ENCODE measurements at regions not wholly inside any gene's neighbourhood (a gene's known extent, or its start where the extent isn't known, plus 50 kb on each side); places are given as distances from the start of the nearest gene placed in this dataset.
A peak's percentile ranks its signal among the peaks of the same experiment; 100 is the strongest.

- POLR2A ChIA-PET = no interaction called here
- Histone ChIP-seq H3K4me2 (no peak overlapping the region), H3K4me1 (0 out of 3 replicates have a peak, but pooled peaks cover under 1% of the 10 kb centered on the region), H3K9me3 (no peaks in the 10 kb centered on the region), H3K4me3 (no peak overlapping the region), H3K27ac (no peak overlapping the region)
- CTCF ChIA-PET = no interaction called here
- FAIRE-seq (no peak), DNase-seq (ENCODE audit: low read depth in 1 of 2, low spot score in 1 of 2) (no peak), ATAC-seq (no peak)
- TF ChIP-seq ATOH8 (CRISPR knock-in tag; IDR thresholded peaks at IDR 0.05; ENCODE audit: low read depth) (no peak), ESRRA (IDR thresholded peaks at IDR 0.05; ENCODE audit: borderline replicate concordance, low read length) (no peak)
- 60% methylated on average over 5 of the region's 6 CpGs for WGBS (ENCODE audit: missing lambda C conversion rate)
Observed at GRCh38 chr1:29575277-29575676, 339.0 kb downstream of the PTPRU start.

- no peak overlapping the region for H3K27ac ChIP-seq
- H3K4me3 ChIP-seq = no peak overlapping the region
- 42% methylated on average over 2 of the region's 2 CpGs for WGBS (ENCODE audit: missing lambda C conversion rate)
- ChIA-PET POLR2A (no interaction called here), CTCF (no interaction called here)
- no peak overlapping the region for H3K4me2 ChIP-seq
- FAIRE-seq = no peak
- ATAC-seq = no peak
- TF ChIP-seq HMGXB4 (CRISPR knock-in tag; IDR thresholded peaks at IDR 0.05; ENCODE audit: borderline replicate concordance) = no peak
- no peak for TF ChIP-seq E2F6 (IDR thresholded peaks at IDR 0.05; ENCODE audit: borderline replicate concordance, low read depth)
- TF ChIP-seq CTCF (IDR thresholded peaks at IDR 0.05) = no peak
- TF ChIP-seq HOXB13 (CRISPR knock-in tag; IDR thresholded peaks at IDR 0.05; ENCODE audit: low read depth) = no peak
- 0 out of 3 replicates have a peak, but pooled peaks cover 3% of the 10 kb centered on the region for H3K4me1 ChIP-seq
- no peak for DNase-seq (ENCODE audit: low read depth in 1 of 2, low spot score in 1 of 2)
- H3K9me3 ChIP-seq = no peaks in the 10 kb centered on the region
Observed at GRCh38 chr1:29574871-29575270, 338.5 kb downstream of the PTPRU start.

GRCh38 chr1:29569971-29570634, 333.8 kb downstream of the PTPRU start:
- 17% methylated on average over 5 of the region's 5 CpGs for WGBS (ENCODE audit: missing lambda C conversion rate)
- DNase-seq (ENCODE audit: low read depth in 1 of 2, low spot score in 1 of 2) (peak; percentile 13 to 44), ATAC-seq (peak; percentile 33 to 62; a peak in 4 of 6 replicates), FAIRE-seq (no peak)
- Histone ChIP-seq H3K4me2 (no peak overlapping the region), H3K4me3 (no peak overlapping the region), H3K9me3 (no peaks in the 10 kb centered on the region), H3K4me1 (0 out of 3 replicates have a peak, but pooled peaks cover 3% of the 10 kb centered on the region), H3K27ac (no peak overlapping the region)
- TF ChIP-seq HOXA7 (CRISPR knock-in tag; IDR thresholded peaks at IDR 0.05) = no peak
- no peak for TF ChIP-seq RARB (CRISPR knock-in tag; IDR thresholded peaks at IDR 0.05)
- TF ChIP-seq ZNF302 (CRISPR knock-in tag; IDR thresholded peaks at IDR 0.05) = no peak
- TF ChIP-seq HEYL (CRISPR knock-in tag; IDR thresholded peaks at IDR 0.05) = no peak
- no peak for TF ChIP-seq ZSCAN20 (CRISPR knock-in tag; IDR thresholded peaks at IDR 0.05)
- no peak for TF ChIP-seq ELK1 (IDR thresholded peaks at IDR 0.05; ENCODE audit: low read depth, low read length)
- peak; percentile 22; the same call in 1 of the 2 replicates for TF ChIP-seq FOSL2 (IDR thresholded peaks at IDR 0.05)
- peak; percentile 25; the same call in 1 of the 2 replicates for TF ChIP-seq FOSL2 (CRISPR knock-in tag; IDR thresholded peaks at IDR 0.05)
- no peak for TF ChIP-seq KDM5A (IDR thresholded peaks at IDR 0.05)
- no peak for TF ChIP-seq ZC3H11A (IDR thresholded peaks at IDR 0.05)
- no peak for TF ChIP-seq RNF2 (IDR thresholded peaks at IDR 0.05; ENCODE audit: borderline replicate concordance, low read depth)
- no peak for TF ChIP-seq ESRRA (IDR thresholded peaks at IDR 0.05; ENCODE audit: borderline replicate concordance, low read length)
- TF ChIP-seq TP53 (CRISPR knock-in tag; IDR thresholded peaks at IDR 0.05) = no peak
- peak; percentile 76 for TF ChIP-seq MAFK (IDR thresholded peaks at IDR 0.05; ENCODE audit: partially characterized antibody)
- TF ChIP-seq POLR2A (IDR thresholded peaks at IDR 0.05; ENCODE audit: low read length) = no peak
- no peak for TF ChIP-seq BHLHE40 (IDR thresholded peaks at IDR 0.05; ENCODE audit: low read depth, low read length)
- TF ChIP-seq PBX3 (IDR thresholded peaks at IDR 0.05) = no peak
- no peak for TF ChIP-seq EHF (CRISPR knock-in tag; IDR thresholded peaks at IDR 0.05)
- CTCF ChIA-PET = no interaction called here
- POLR2A ChIA-PET = no interaction called here
